HG03097 (cell line): ENCODE measurements at regions not wholly inside any gene's neighbourhood (a gene's known extent, or its start where the extent isn't known, plus 50 kb on each side); places are given as distances from the start of the nearest gene placed in this dataset.
"Not testable (repeated sequence)": the region's sequence is repeated elsewhere in the genome, so short reads cannot be mapped to it uniquely, and the experiment has no call there.

ENCODE experiments used
- ATAC-seq: cut with Tn5 transposase; IDR thresholded peaks from one replicate; pipeline ENCODE4 v1.9.1; 2021; ENCODE audit not compliant: unreplicated experiment, low FRiP score

GRCh38 chr3:191727338-191727737 lies 266.4 kb downstream of the PYDC2 start:
- ATAC-seq: no peak

GRCh38 chr3:191728186-191728585 lies 267.2 kb downstream of the PYDC2 start:
- no peak for ATAC-seq

- no peak for ATAC-seq
Observed at GRCh38 chr3:191737742-191738141, 276.8 kb downstream of the PYDC2 start.

GRCh38 chr3:191740712-191741111 lies 279.7 kb downstream of the PYDC2 start:
- ATAC-seq: no peak

- not testable (repeated sequence) for ATAC-seq
Observed at GRCh38 chr3:191741847-191742350, 280.9 kb downstream of the PYDC2 start.

- no peak for ATAC-seq
Observed at GRCh38 chr3:191743283-191743682, 282.3 kb downstream of the PYDC2 start.

- no peak for ATAC-seq
Observed at GRCh38 chr3:191750618-191751017, 289.7 kb downstream of the PYDC2 start.

GRCh38 chr3:191753196-191753595 lies 292.2 kb downstream of the PYDC2 start:
- ATAC-seq: no peak

GRCh38 chr3:191761906-191762305 lies 300.9 kb downstream of the PYDC2 start:
- ATAC-seq: no peak

- ATAC-seq: no peak
Observed at GRCh38 chr3:191762323-191762960, 301.5 kb downstream of the PYDC2 start.

GRCh38 chr3:191768421-191768820 lies 307.5 kb downstream of the PYDC2 start:
- no peak for ATAC-seq

- no peak for ATAC-seq
Observed at GRCh38 chr3:191770541-191770940, 309.6 kb downstream of the PYDC2 start.

GRCh38 chr3:191774485-191774884 lies 313.5 kb downstream of the PYDC2 start:
- no peak for ATAC-seq

- ATAC-seq: no peak
Observed at GRCh38 chr3:191775451-191776233, 314.7 kb downstream of the PYDC2 start.

- ATAC-seq: no peak
Observed at GRCh38 chr3:191781044-191781443, 320.1 kb downstream of the PYDC2 start.

GRCh38 chr3:191783024-191783423 lies 322.1 kb downstream of the PYDC2 start:
- no peak for ATAC-seq

GRCh38 chr3:191790934-191791333 lies 330.0 kb downstream of the PYDC2 start:
- ATAC-seq: no peak

- no peak for ATAC-seq
Observed at GRCh38 chr3:191792580-191792979, 331.6 kb downstream of the PYDC2 start.

- no peak for ATAC-seq
Observed at GRCh38 chr3:191795196-191795595, 334.2 kb downstream of the PYDC2 start.

- ATAC-seq: no peak
Observed at GRCh38 chr3:191797271-191797670, 336.3 kb downstream of the PYDC2 start.

- no peak for ATAC-seq
Observed at GRCh38 chr3:191802671-191803070, 341.7 kb downstream of the PYDC2 start.

- no peak for ATAC-seq
Observed at GRCh38 chr3:191804935-191805334, 344.0 kb downstream of the PYDC2 start.
